GM12891 (cell line): ENCODE measurements at regions not wholly inside any gene's neighbourhood (a gene's known extent, or its start where the extent isn't known, plus 50 kb on each side); places are given as distances from the start of the nearest gene placed in this dataset.

Experiments
- PAX5 ChIP-seq: IDR thresholded peaks from 2 replicates; pipeline ENCODE4 v1.6.1; 2011; ENCODE audit warnings: low read length, moderate library complexity, mild to moderate bottlenecking; ENCODE audit not compliant: insufficient read depth, severe bottlenecking
- POLR2A ChIP-seq: IDR thresholded peaks from 2 replicates; pipeline ENCODE4 v1.6.1; 2011; ENCODE audit warnings: low read depth, low read length, control low read depth
- POLR2AphosphoS5 ChIP-seq: IDR thresholded peaks from 2 replicates; pipeline ENCODE4 v1.6.1; 2011; ENCODE audit warnings: low read depth, low read length, control low read depth
- POU2F2 ChIP-seq: IDR thresholded peaks from 2 replicates; pipeline ENCODE4 v1.6.1; 2011; ENCODE audit warnings: low read depth, mild to moderate bottlenecking, control low read depth, low read length, moderate library complexity
- SPI1 ChIP-seq: IDR thresholded peaks from 2 replicates; pipeline ENCODE4 v1.6.1; 2011; ENCODE audit warnings: low read depth, low read length, control low read depth
- TAF1 ChIP-seq: IDR thresholded peaks from 2 replicates; pipeline ENCODE4 v1.6.1; 2011; ENCODE audit warnings: low read depth, low read length, control low read depth

DNA sequence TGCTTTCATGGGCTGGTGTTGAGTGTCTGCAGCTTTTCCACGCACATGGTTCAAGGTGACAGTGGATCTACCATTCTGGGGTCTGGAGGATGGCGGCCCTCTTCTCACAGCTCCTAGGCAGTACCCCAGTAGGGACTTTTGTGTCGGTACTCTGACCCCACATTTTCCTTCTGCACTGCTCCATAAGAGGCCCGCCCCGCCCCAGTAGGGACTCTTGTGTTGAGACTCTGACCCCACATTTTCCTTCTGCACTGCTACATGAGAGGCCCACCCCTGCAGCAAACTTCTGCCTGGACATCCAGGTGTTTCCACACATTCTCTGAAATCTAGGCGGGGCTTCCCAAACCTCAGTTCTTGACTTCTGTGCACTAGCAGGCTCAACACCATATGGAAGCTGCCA is 383.4 kb upstream of the MEIS2 start:
- TF ChIP-seq POLR2A = no peak
- TF ChIP-seq POLR2AphosphoS5 = no peak
- no peak for TF ChIP-seq TAF1
- TF ChIP-seq PAX5 = no peak
- no peak for TF ChIP-seq SPI1
- TF ChIP-seq POU2F2 = no peak
